Pancreas (tissue), 10 donors: ENCODE measurements at regions not wholly inside any gene's neighbourhood (a gene's known extent, or its start where the extent isn't known, plus 50 kb on each side); places are given as distances from the start of the nearest gene placed in this dataset.
A peak's percentile ranks its signal among the peaks of the same experiment; 100 is the strongest.

Experiments used
- ATAC-seq, 4 donors: fragments of 200-7000 bp; cut with Tn5 transposase; one replicate each; pipeline versions ENCODE4 v1.8.0 to v1.9.1; 2020; ENCODE audit warnings: mild to moderate bottlenecking in 4 of 4, moderate library complexity in 4 of 4
- DNase-seq, 6 donors: peaks; one replicate each; pipeline ENCODE4 v3.0.0-alpha.2; 2020
- FAIRE-seq: peaks from 2 replicates; lab custom pipeline; 2012; peaks lifted over from hg19 to GRCh38; lab: Jason Lieb, UNC
- H3K27ac ChIP-seq, 4 donors: fragments of 200-600 bp; sonication (generic); 1 replicate in 3 of 4; 2 replicates in 1 of 4; pipeline versions ENCODE4 v1.5.0 to v1.8.0; 2020
- H3K27me3 ChIP-seq, 4 donors: fragments of 200-600 bp; one replicate each; pipeline ENCODE4 v1.8.0; 2021
- H3K36me3 ChIP-seq, 3 donors: fragments of 200-600 bp; sonication (generic) in 1 of 3; one replicate each; pipeline versions ENCODE4 v1.5.0 to v1.8.0; 2020 to 2021
- H3K4me1 ChIP-seq, 3 donors: fragments of 200-600 bp; one replicate each; pipeline ENCODE4 v1.8.0; 2021
- H3K4me3 ChIP-seq, 4 donors: fragments of 200-600 bp; sonication (generic) in 2 of 4; one replicate each; pipeline versions ENCODE4 v1.5.0 to v1.8.0; 2020 to 2021
- H3K9me3 ChIP-seq, 4 donors: fragments of 200-600 bp; one replicate each; pipeline ENCODE4 v1.8.0; 2021
- WGBS, 2 donors: extraction: QIAGEN DNeasy Blood & Tissue Kit; methylation state at CpG; one replicate each; pipeline ENCODE4 v1.1.7; 2013; 5-methylcytosine and 5-hydroxymethylcytosine counted together
- intact Hi-C, 3 donors: fragments of 100-400 bp; cut with DNase I; formaldehyde crosslinking; loops; one replicate each; pipeline versions ENCODE4 v1.11.1 to v1.14.2; 2022
- TF ChIP-seq, protein P1 (sequence below), 4 donors: fragments of 200-600 bp; sonication (generic) in 3 of 4; IDR thresholded peaks; one replicate each; pipeline versions ENCODE4 v1.5.0 to v1.8.0; 2021; ENCODE audit warnings: antibody characterized with exemption in 4 of 4
- donor health status: healthy with polysubstance abuse.
- donor health status: DM: no; HTN: no; CAD: no; lungs with moderate emphysema.
- donor health status: DM: no; HTN: no; CAD: no.
- donor health status: control.
- donor health status: control.
- donor health status: Bipolar disorder and iron deficiency.
- donor health status: DM: yes; HTN: yes; CAD: no.
- donor health status: DM: no; HTN: no; CAD: no.
- donor health status: DM: no; HTN: no; CAD: no.
- donor health status: DM: yes; HTN: yes; CAD: no.

DNA sequence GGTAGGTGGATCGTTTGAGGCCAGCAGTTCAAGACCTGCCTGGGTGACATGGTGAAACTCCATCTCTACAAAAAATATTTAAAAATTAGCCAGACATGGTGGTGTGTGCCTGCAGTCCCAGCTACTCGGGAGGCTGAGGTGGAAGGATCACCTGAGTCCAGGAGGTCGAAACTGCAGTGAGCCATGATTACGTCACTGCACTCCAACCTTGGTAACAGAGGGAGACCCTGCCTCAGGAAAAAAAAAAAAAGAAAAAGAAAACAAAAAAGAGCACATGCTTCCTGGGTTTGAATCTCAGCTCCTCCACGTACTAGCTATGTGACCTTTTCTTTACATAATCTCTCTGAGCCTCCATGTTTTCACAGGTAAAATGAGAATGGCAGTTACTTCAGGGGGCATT is 86.3 kb upstream of the CALM2 start:
- no peak overlapping the region for H3K27ac ChIP-seq
- DNase-seq (no peak), FAIRE-seq (no peak), ATAC-seq (no peak)
- intact Hi-C loops = no loop called here
- no peaks in the 10 kb centered on the region for H3K4me1 ChIP-seq
- H3K9me3 ChIP-seq = no peaks in the 10 kb centered on the region
- WGBS, 2 donors = 83 to 89% methylated on average over 5 of the region's 5 CpGs
- no peaks in the 10 kb centered on the region for H3K36me3 ChIP-seq
- no peaks in the 10 kb centered on the region for H3K27me3 ChIP-seq
- no peak overlapping the region for H3K4me3 ChIP-seq
- TF ChIP-seq, protein P1, sequence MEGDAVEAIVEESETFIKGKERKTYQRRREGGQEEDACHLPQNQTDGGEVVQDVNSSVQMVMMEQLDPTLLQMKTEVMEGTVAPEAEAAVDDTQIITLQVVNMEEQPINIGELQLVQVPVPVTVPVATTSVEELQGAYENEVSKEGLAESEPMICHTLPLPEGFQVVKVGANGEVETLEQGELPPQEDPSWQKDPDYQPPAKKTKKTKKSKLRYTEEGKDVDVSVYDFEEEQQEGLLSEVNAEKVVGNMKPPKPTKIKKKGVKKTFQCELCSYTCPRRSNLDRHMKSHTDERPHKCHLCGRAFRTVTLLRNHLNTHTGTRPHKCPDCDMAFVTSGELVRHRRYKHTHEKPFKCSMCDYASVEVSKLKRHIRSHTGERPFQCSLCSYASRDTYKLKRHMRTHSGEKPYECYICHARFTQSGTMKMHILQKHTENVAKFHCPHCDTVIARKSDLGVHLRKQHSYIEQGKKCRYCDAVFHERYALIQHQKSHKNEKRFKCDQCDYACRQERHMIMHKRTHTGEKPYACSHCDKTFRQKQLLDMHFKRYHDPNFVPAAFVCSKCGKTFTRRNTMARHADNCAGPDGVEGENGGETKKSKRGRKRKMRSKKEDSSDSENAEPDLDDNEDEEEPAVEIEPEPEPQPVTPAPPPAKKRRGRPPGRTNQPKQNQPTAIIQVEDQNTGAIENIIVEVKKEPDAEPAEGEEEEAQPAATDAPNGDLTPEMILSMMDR (IDR thresholded peaks at IDR 0.05) = no peak

DNA sequence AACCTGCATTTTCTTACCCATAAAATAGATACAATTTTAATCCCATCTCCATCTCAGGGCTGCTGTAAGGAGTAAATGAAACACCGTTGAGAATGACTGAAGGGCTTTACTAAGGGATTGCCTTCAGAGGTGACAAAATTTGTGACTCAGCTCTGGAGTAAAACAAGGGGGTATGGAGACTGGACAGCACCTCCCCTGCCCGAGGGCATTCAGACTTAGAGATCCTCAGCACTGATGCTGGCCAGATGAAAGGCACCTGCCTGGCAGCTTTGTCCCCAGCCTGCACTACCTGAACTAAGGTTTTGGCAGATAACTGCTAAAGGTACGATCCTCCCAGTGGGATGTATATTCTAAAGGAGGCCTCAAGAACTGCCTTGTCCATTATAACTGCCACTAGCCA is 84.7 kb upstream of the CALM2 start:
- no peak for FAIRE-seq
- Histone ChIP-seq H3K9me3 (no peaks in the 10 kb centered on the region), H3K4me1 (no peaks in the 10 kb centered on the region), H3K4me3 (no peak overlapping the region), H3K27me3 (no peaks in the 10 kb centered on the region), H3K36me3 (no peaks in the 10 kb centered on the region), H3K27ac (no peak overlapping the region)
- TF ChIP-seq, protein P1 (IDR thresholded peaks at IDR 0.05) = no peak
- no peak for DNase-seq
- WGBS, 2 donors = 67 to 71% methylated on average over 3 of the region's 3 CpGs
- no peak for ATAC-seq
- intact Hi-C loops = no loop called here

DNA sequence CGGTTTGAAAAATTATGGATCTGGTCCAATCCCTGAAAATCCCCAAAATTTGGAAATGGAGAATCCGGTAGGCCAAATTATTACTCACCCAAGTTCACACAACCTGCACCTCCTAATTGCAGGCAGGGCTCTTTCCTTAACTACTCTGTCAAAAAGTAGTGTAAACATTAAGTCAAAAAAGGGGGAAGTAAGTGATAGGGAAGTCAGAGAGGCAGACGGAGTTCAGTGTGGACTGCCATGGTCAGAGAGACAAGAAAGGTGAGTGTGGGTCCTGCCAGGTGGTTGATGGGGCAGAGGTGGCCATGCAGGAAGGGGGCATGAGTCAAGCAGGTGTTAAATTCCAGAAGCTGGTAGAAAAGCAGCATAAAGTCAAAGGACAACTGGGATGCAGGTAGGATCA is 83.5 kb upstream of the CALM2 start:
- WGBS, 2 donors = 55% methylated on average over 3 of the region's 3 CpGs
- Histone ChIP-seq H3K4me3 (no peak overlapping the region), H3K4me1 (no peaks in the 10 kb centered on the region), H3K27me3 (no peaks in the 10 kb centered on the region), H3K36me3 (no peaks in the 10 kb centered on the region), H3K27ac (no peak overlapping the region), H3K9me3 (no peaks in the 10 kb centered on the region)
- TF ChIP-seq, protein P1 (IDR thresholded peaks at IDR 0.05) = no peak
- DNase-seq (no peak), ATAC-seq (peak in 1 of 4 donors; percentile 18), FAIRE-seq (no peak)
- intact Hi-C loops = no loop called here

DNA sequence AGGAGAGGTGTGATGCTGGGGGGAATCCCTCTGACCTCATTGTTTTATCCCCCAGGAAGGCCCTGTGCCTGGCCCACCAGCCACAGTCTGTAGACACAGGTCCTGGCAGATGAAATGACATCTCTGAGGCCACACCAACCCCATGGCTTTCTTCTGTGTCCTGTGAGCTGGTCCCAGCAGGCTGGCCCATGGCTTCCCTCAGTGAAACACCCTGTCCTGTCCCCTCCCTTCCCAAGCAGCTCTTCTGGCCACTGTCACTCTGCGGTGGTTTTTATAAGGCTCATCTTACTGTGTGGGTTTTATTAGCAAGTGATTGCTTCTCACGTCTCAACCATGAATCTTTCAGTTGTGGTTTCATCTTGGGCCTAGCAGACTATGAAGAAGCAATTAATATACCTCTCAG is 81.6 kb upstream of the CALM2 start:
- intact Hi-C loops = no loop called here
- FAIRE-seq = no peak
- DNase-seq = no peak
- no peaks in the 10 kb centered on the region for H3K36me3 ChIP-seq
- H3K27me3 ChIP-seq = no peaks in the 10 kb centered on the region
- no peaks in the 10 kb centered on the region for H3K4me1 ChIP-seq
- no peak overlapping the region for H3K4me3 ChIP-seq
- no peak overlapping the region for H3K27ac ChIP-seq
- WGBS, 2 donors = 90 to 93% methylated on average over 2 of the region's 2 CpGs
- TF ChIP-seq, protein P1 (IDR thresholded peaks at IDR 0.05) = no peak
- H3K9me3 ChIP-seq = no peaks in the 10 kb centered on the region
- ATAC-seq = no peak

DNA sequence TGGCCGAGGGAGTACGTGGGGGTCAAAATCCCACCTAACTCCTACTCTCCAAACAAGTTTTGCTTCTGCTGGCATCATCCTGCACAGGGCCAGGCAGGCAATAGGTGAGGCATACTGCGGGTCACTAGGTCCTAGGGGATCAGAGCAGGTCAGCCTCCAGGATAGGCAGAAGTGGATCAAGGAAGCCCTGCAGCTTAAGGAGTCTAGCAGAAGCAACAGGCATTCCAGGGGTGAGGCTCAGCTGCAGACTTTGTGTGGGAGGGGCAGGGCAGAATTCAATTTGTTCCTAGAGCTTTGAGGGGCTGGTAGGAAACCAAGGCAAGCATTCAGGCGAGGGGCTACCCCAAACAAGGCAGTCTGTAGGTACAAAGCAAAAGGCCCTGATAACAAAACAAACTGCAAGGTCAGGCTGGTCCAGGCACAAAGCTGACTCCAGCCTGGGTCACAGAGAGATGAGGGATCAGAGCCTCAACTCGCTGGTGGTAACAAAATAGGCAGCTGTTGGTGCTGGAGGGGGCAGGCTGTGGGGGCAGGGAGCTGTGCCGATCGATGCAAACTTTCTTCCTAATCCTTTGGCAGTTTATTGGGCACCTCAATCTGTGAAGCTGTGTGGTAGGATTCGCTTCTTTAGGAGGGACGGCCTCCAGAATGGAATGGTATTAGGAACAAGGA is 80.2 kb upstream of the CALM2 start:
- Histone ChIP-seq H3K4me1 (no peaks in the 10 kb centered on the region), H3K27me3 (no peaks in the 10 kb centered on the region), H3K36me3 (no peaks in the 10 kb centered on the region), H3K27ac (no peak overlapping the region), H3K4me3 (no peak overlapping the region), H3K9me3 (no peaks in the 10 kb centered on the region)
- no peak for FAIRE-seq
- intact Hi-C loops = no loop called here
- TF ChIP-seq, protein P1 (IDR thresholded peaks at IDR 0.05) = no peak
- no peak for ATAC-seq
- no peak for DNase-seq
- WGBS, 2 donors = 72 to 73% methylated on average over 9 of the region's 9 CpGs
